Body of pancreas (tissue), 4 donors: ENCODE measurements at regions not wholly inside any gene's neighbourhood (a gene's known extent, or its start where the extent isn't known, plus 50 kb on each side); places are given as distances from the start of the nearest gene placed in this dataset.
"Not testable (repeated sequence)": the region's sequence is repeated elsewhere in the genome, so short reads cannot be mapped to it uniquely, and the experiment has no call there.

Experiments
- ATAC-seq: fragments of 150-250 bp; one replicate; pipeline ENCODE4 v1.9.1; 2016
- DNase-seq, 4 donors: peaks; one replicate each; pipeline ENCODE4 v3.0.0-alpha.2; 2019
- H3K27ac ChIP-seq, 4 donors: fragments of 200-600 bp; sonication (generic); 1 replicate in 3 of 4; 2 replicates in 1 of 4; pipeline versions ENCODE4 v1.5.1 to v1.6.1; 2016 to 2019; ENCODE audit warnings: mild to moderate bottlenecking in 1 of 4, mixed read lengths in 1 of 4, moderate library complexity in 1 of 4
- H3K27me3 ChIP-seq, 2 donors: fragments of 200-600 bp; sonication (generic); one replicate each; pipeline ENCODE4 v1.6.0; 2016; ENCODE audit warnings: mild to moderate bottlenecking in 1 of 2
- H3K36me3 ChIP-seq, 2 donors: fragments of 200-600 bp; sonication (generic); replicated peaks in 1 of 2; 2 replicates each; pipeline ENCODE4 v1.5.1; 2016; ENCODE audit warnings: low read depth in 2 of 2; ENCODE audit not compliant: insufficient read depth in 1 of 2
- H3K4me1 ChIP-seq: fragments of 200-600 bp; sonication (generic); one replicate; pipeline ENCODE4 v1.6.0; 2016
- H3K4me3 ChIP-seq, 2 donors: fragments of 200-600 bp; sonication (generic); 1 replicate in 1 of 2; 2 replicates in 1 of 2; pipeline ENCODE4 v1.5.1; 2016 to 2019
- H3K9me3 ChIP-seq, 3 donors: fragments of 200-600 bp; sonication (generic); 1 replicate in 2 of 3; 2 replicates in 1 of 3; pipeline ENCODE4 v1.5.1; 2016
- CTCF ChIP-seq, 7 experiments: fragments of 450-650 bp in 4 of 7; fragments of 200-600 bp in 3 of 7; sonication (generic) in 3 of 7; IDR thresholded peaks; one replicate each; pipeline ENCODE4 v1.5.1; 2016 to 2019; ENCODE audit warnings: antibody characterized with exemption in 7 of 7
- POLR2A ChIP-seq, 3 donors: fragments of 450-650 bp; IDR thresholded peaks; one replicate each; pipeline ENCODE4 v1.6.1; 2016; ENCODE audit warnings: antibody characterized with exemption in 3 of 3, mild to moderate bottlenecking in 2 of 3
- WGBS, 2 donors: methylation state at CpG; one replicate each; pipeline ENCODE4 v1.1.5; 2017; 5-methylcytosine and 5-hydroxymethylcytosine counted together
- intact Hi-C: fragments of 100-400 bp; cut with DNase I; formaldehyde crosslinking; loops from one replicate; pipeline ENCODE4 v1.15.1; 2023

DNA sequence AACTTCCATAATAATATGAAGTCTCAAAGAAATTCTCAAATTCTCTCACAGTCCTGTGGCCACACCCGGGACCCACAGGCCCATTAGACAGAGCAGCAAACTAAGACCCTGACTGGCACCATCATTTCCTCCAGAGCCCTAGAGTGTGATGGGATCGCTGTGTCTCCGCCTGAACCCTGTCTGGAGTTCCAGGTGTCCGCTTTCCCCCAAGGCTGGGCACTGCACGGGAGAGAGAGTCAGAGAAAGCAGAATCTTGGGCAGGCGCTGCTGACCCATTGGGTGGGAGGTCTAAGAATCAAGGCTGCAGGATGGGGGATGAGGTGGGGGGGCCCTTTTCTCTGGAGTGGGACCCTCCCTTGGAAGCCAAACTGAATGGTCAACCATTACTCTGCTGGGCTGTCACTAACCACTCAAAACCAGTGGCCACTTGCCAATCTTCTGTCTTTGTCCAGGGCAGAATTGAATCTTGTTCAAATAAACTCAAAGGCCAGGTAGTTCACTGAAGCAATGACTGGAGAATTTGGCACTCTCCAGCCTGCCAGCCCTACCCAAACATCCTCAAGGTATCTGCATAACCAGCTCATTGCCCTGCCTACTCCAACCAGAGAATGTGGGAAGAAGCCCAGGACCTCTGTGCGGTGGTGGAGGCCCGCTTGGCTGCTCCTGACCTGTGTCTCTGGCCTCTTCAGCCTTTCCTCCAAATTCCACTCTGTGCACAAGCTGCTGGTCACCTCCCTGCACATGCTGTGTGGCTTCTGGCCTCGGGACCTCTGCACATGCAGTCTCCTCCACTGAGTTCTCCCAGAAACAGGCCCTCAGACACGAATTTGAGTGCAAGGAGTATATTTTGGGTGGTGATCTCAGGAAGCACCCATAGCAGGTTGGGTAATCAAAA lies 141.1 kb downstream of the CEBPB start:
- no peak for TF ChIP-seq POLR2A (IDR thresholded peaks at IDR 0.05)
- no peak for TF ChIP-seq CTCF (IDR thresholded peaks at IDR 0.05)
- Histone ChIP-seq H3K9me3 (no peaks in the 10 kb centered on the region), H3K27me3 (no peaks in the 10 kb centered on the region), H3K36me3 (no peaks in the 10 kb centered on the region), H3K4me3 (no peak overlapping the region), H3K4me1 (peaks cover 20% of the 10 kb centered on the region), H3K27ac (peak overlapping the region in 2 of 4 donors; percentile 48 to 56)
- ATAC-seq (peak; percentile 80), DNase-seq (peak; percentile 50 to 78 (median 70))
- intact Hi-C loops, result no loop called here
- 56 to 71% methylated on average over 10 of the region's 10 CpGs for WGBS, 2 donors

GRCh38 chr20:50332491-50332980 lies 141.9 kb downstream of the CEBPB start:
- intact Hi-C loops, result no loop called here
- DNase-seq, result no peak
- TF ChIP-seq CTCF (IDR thresholded peaks at IDR 0.05), result no peak
- no peak for TF ChIP-seq POLR2A (IDR thresholded peaks at IDR 0.05)
- Histone ChIP-seq H3K27me3 (no peaks in the 10 kb centered on the region), H3K4me3 (no peak overlapping the region), H3K4me1 (peaks cover 20% of the 10 kb centered on the region), H3K36me3 (no peaks in the 10 kb centered on the region), H3K9me3 (no peaks in the 10 kb centered on the region), H3K27ac (peak overlapping the region in 2 of 4 donors; percentile 48 to 56)
- WGBS, 2 donors, result 83 to 93% methylated on average over 11 of the region's 11 CpGs
- ATAC-seq, result no peak

GRCh38 chr20:50333131-50333670 lies 142.6 kb downstream of the CEBPB start:
- no peaks in the 10 kb centered on the region for H3K36me3 ChIP-seq
- TF ChIP-seq POLR2A (IDR thresholded peaks at IDR 0.05), result no peak
- no peak for TF ChIP-seq CTCF (IDR thresholded peaks at IDR 0.05)
- intact Hi-C loops, result no loop called here
- H3K27ac ChIP-seq, result no peak overlapping the region
- H3K9me3 ChIP-seq, result no peaks in the 10 kb centered on the region
- 89 to 90% methylated on average over 6 of the region's 6 CpGs for WGBS, 2 donors
- no peak overlapping the region for H3K4me3 ChIP-seq
- DNase-seq, result no peak
- no peaks in the 10 kb centered on the region for H3K27me3 ChIP-seq
- no peak for ATAC-seq
- peaks cover 20% of the 10 kb centered on the region for H3K4me1 ChIP-seq

- no peaks in the 10 kb centered on the region for H3K27me3 ChIP-seq
- no peaks in the 10 kb centered on the region for H3K9me3 ChIP-seq
- H3K36me3 ChIP-seq, result no peaks in the 10 kb centered on the region
- H3K4me1 ChIP-seq, result peaks cover 25% of the 10 kb centered on the region
- ATAC-seq (no peak), DNase-seq (no peak)
- no peak overlapping the region for H3K27ac ChIP-seq
- TF ChIP-seq CTCF (IDR thresholded peaks at IDR 0.05) (no peak), POLR2A (IDR thresholded peaks at IDR 0.05) (no peak)
- intact Hi-C loops, result no loop called here
- no peak overlapping the region for H3K4me3 ChIP-seq
- 79 to 83% methylated on average over 8 of the region's 8 CpGs for WGBS, 2 donors
Measured at GRCh38 chr20:50333812-50334211, 143.2 kb downstream of the CEBPB start.

DNA sequence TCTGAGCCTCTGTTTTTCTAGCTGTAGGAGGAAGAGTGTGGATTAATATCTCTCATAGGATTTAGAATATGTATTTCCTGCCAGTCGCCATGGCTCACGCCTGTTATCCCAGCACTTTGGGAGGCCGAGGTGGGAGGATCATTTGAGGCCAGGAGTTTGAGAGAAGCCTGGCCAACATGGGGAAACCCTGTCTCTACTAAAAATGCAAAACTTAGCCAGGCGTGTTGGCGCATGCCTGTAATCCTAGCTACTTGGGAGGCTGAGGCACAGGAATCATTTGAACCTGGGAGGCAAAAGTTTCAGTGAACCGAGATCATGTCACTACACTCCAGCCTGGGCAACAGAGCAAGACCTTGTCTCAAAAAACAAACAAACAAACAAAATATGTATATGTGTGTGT lies 143.9 kb downstream of the CEBPB start:
- H3K27ac ChIP-seq, DNase-seq, H3K27me3 ChIP-seq, ATAC-seq, H3K4me3 ChIP-seq, intact Hi-C loops, H3K36me3 ChIP-seq, H3K9me3 ChIP-seq: not testable (repeated sequence)
- peaks cover 32% of the 10 kb centered on the region for H3K4me1 ChIP-seq
- WGBS, 2 donors, result 89 to 94% methylated on average over 6 of the region's 6 CpGs
